BJ (cell line): ENCODE measurements at regions not wholly inside any gene's neighbourhood (a gene's known extent, or its start where the extent isn't known, plus 50 kb on each side); places are given as distances from the start of the nearest gene placed in this dataset.

Experiments used
- CTCF ChIA-PET: fragments of 350-600 bp; formaldehyde crosslinking; extraction: SDS; loops from one replicate; lab custom pipeline; 2021; ENCODE audit warnings: antibody characterized with exemption, inconsistent platforms; lab: Yijun Ruan, JAX
- POLR2A ChIA-PET: fragments of 300-600 bp; sonication (Branson Sonifier 250); formaldehyde crosslinking; extraction: SDS; loops from one replicate; lab custom pipeline; 2021; ENCODE audit warnings: antibody characterized with exemption; lab: Charles Lee
- DNase-seq: peaks from one replicate; pipeline ENCODE4 v3.0.0-alpha.2; 2011; ENCODE audit warnings: low read depth
- H3K27me3 ChIP-seq: 2 replicates; pipeline ENCODE4 v1.6.0; 2011; ENCODE audit warnings: low read length; ENCODE audit not compliant: control insufficient read depth, insufficient read depth
- H3K36me3 ChIP-seq: 2 replicates; pipeline ENCODE4 v1.5.1; 2011; ENCODE audit warnings: low read length; ENCODE audit not compliant: control insufficient read depth, insufficient read depth
- H3K4me3 ChIP-seq: 2 replicates; pipeline ENCODE4 v1.5.1; 2011; ENCODE audit warnings: low read depth, mild to moderate bottlenecking, control low read depth, low read length
- TF ChIP-seq, protein P1 (sequence below): IDR thresholded peaks from 2 replicates; pipeline ENCODE4 v1.5.1; 2011; ENCODE audit warnings: low read depth, mild to moderate bottlenecking, control low read depth, inconsistent platforms, low read length, moderate library complexity; ENCODE audit not compliant: insufficient read depth

DNA sequence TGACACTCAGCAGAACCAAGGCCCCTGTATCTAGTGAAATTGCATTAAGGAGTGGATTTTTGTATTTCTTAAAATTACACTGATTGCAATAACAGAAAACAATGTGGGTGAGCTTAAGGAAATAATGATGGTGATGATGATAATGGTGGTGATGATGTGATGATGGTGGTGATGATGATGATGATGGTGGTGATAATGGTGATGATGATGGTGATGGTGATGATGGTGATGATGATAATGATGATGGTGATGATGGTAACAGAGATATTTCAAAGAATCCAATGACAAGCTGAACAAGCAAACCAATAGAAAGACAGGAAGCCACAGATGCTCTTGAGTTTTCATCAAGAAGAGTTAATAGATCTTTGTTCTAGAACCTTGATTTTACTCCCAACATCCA is 630.7 kb upstream of the AUTS2 start:
- Histone ChIP-seq H3K27me3 (no peaks in the 10 kb centered on the region), H3K36me3 (no peaks in the 10 kb centered on the region), H3K4me3 (no peak overlapping the region)
- POLR2A ChIA-PET = no interaction called here
- TF ChIP-seq, protein P1, sequence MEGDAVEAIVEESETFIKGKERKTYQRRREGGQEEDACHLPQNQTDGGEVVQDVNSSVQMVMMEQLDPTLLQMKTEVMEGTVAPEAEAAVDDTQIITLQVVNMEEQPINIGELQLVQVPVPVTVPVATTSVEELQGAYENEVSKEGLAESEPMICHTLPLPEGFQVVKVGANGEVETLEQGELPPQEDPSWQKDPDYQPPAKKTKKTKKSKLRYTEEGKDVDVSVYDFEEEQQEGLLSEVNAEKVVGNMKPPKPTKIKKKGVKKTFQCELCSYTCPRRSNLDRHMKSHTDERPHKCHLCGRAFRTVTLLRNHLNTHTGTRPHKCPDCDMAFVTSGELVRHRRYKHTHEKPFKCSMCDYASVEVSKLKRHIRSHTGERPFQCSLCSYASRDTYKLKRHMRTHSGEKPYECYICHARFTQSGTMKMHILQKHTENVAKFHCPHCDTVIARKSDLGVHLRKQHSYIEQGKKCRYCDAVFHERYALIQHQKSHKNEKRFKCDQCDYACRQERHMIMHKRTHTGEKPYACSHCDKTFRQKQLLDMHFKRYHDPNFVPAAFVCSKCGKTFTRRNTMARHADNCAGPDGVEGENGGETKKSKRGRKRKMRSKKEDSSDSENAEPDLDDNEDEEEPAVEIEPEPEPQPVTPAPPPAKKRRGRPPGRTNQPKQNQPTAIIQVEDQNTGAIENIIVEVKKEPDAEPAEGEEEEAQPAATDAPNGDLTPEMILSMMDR = no peak
- no peak for DNase-seq
- CTCF ChIA-PET = interaction anchor here (0.6 kb wide), 1 partner anchor 11 kb away, joined by 3 read pairs; no protein-coding TSS in a partner anchor

DNA sequence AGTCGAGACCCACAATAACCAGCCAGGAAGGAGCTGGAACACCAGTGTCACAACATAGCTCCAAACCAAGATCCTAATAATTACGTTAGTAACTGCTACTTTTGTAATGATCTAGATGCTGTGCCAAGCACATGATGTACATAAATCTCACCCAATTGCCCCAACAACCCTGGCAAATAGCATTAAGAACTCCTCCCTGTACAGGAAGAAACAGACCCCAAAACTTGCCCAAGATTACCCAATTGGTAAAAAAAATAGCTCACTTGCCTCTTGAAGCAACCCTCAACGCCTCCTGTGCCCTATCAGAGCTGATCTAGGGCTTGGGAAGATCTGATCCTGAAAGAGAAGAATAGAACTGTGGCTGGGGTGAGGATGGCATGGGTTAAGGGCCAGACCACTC is 628.7 kb upstream of the AUTS2 start:
- TF ChIP-seq, protein P1 = no peak
- H3K36me3 ChIP-seq = no peaks in the 10 kb centered on the region
- no peaks in the 10 kb centered on the region for H3K27me3 ChIP-seq
- CTCF ChIA-PET = no interaction called here
- DNase-seq = no peak
- H3K4me3 ChIP-seq = no peak overlapping the region
- POLR2A ChIA-PET = no interaction called here

DNA sequence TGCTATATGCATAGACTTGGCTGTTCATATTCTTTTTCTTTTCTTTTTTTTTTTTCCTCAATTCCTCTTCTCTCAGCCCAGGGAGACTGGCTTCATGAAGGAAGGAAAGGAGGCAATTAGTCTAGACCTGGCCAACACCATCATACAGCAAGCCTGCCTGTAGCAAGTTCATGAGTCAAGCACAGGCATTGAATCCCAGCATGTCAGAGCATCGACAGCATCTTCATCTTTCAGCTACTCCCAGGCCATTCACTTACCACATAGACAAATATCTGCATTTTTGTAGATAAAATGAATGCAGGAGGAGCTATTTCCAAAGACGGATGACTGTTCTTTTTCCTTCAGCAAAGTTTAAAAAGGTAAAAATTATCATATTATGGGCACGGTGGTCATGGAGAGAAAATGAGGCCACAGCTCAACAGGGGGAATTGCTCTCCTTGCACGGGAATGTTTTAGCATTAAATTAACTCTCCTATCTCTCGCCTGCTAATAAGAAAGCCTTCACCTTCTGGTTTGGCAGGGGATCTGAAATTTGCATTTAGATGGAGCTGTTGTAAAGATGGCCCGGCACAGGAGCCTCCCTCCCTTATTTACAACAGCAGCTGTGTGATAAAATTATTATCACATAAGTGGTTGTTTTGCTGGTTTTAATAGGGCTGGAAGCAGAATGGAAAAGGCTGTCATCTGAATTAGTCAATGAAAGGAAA is 626.5 kb upstream of the AUTS2 start:
- CTCF ChIA-PET = no interaction called here
- Histone ChIP-seq H3K27me3 (no peaks in the 10 kb centered on the region; the same call in 1 of the 2 replicates), H3K4me3 (no peak overlapping the region), H3K36me3 (no peaks in the 10 kb centered on the region)
- TF ChIP-seq, protein P1 = no peak
- POLR2A ChIA-PET = no interaction called here
- no peak for DNase-seq

DNA sequence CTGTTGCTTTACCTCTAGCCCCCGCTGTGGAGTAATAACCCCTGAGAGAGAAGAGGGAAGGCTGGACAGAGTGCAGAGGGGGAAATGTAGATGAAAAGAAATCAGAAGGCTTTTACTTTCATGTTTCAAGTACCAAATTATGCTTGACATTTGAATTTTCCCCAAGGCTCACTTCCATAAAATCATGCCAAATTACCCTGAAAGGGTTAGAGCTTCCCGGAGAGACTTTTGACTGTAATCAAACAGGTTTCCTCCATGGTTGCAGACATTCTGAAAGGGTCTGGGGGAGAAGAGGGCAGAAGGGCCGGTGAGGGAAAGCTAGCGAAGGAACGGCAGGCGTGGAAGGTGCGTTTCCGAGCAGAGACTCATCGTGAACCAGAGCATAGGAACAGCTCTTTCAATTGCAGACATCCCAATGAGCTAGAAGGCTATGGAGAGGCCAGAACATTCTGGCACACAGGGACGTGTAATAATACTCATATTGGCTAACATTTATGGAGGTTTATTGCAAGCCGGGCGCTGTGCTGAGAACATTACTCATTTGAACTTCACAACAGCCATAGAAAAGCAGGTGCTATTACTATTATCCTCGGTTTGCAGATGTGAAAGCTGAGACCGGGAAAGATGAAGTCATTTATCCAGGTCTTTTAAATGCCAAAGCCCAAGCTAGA is 620.8 kb upstream of the AUTS2 start:
- Histone ChIP-seq H3K27me3 (no peaks in the 10 kb centered on the region; the same call in 1 of the 2 replicates), H3K4me3 (no peak overlapping the region), H3K36me3 (no peaks in the 10 kb centered on the region)
- DNase-seq = no peak
- TF ChIP-seq, protein P1 = no peak
- CTCF ChIA-PET = no interaction called here
- POLR2A ChIA-PET = no interaction called here

DNA sequence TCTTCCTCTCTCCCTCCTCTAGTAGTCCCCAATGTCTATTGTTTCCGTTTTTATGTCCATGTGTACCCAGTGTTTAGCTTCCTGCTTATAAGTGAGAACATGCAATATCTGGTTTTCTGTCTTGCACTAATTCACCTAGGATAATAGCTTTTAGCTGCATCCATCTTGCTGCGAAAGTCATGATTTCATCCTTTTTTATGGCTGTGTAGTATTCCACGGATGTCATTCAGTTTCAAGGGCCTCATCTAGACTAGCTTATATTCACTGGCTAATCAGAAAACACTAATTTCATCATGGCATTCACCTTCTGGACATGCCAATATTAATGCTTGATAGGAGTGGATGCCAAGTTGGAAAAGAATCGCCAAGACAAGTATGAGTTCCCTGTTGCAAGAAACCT is 619.6 kb upstream of the AUTS2 start:
- H3K27me3 ChIP-seq = no peaks in the 10 kb centered on the region; the same call in 1 of the 2 replicates
- ChIA-PET CTCF (no interaction called here), POLR2A (no interaction called here)
- TF ChIP-seq, protein P1 = no peak
- no peak overlapping the region for H3K4me3 ChIP-seq
- H3K36me3 ChIP-seq = no peaks in the 10 kb centered on the region
- no peak for DNase-seq
